DOHH2 (cell line): ENCODE measurements at regions not wholly inside any gene's neighbourhood (a gene's known extent, or its start where the extent isn't known, plus 50 kb on each side); places are given as distances from the start of the nearest gene placed in this dataset.

Experiments
- CTCF ChIP-seq: fragments of 200-600 bp; sonication (generic); IDR thresholded peaks from one replicate; pipeline ENCODE4 v1.5.1; 2014; ENCODE audit warnings: antibody characterized with exemption, mild to moderate bottlenecking, low read depth, low read length; ENCODE audit not compliant: poor library complexity, severe bottlenecking
- EZH2phosphoT487 ChIP-seq: fragments of 200-600 bp; sonication (generic); IDR thresholded peaks from 2 replicates; pipeline ENCODE4 v1.6.1; 2017; ENCODE audit warnings: borderline replicate concordance, mild to moderate bottlenecking, antibody characterized with exemption, low read length, moderate library complexity, mixed read lengths

GRCh38 chr11:37264060-37264459, 666.0 kb upstream of the RAG2 start:
- TF ChIP-seq CTCF (no peak), EZH2phosphoT487 (no peak)
